AG09309 (cell line): ENCODE measurements at regions not wholly inside any gene's neighbourhood (a gene's known extent, or its start where the extent isn't known, plus 50 kb on each side); places are given as distances from the start of the nearest gene placed in this dataset.

ENCODE experiments used
- DNase-seq: peaks from one replicate; pipeline ENCODE4 v3.0.0-alpha.2; 2010; ENCODE audit warnings: low read depth
- H3K4me3 ChIP-seq: 2 replicates; pipeline ENCODE4 v1.5.1; 2011; ENCODE audit warnings: mild to moderate bottlenecking, low read depth, low read length, moderate library complexity; ENCODE audit not compliant: control insufficient read depth
- TF ChIP-seq, protein P1 (sequence below): IDR thresholded peaks from 2 replicates; pipeline ENCODE4 v1.5.1; 2011; ENCODE audit warnings: mild to moderate bottlenecking, low read depth, low read length, inconsistent platforms; ENCODE audit not compliant: insufficient read depth, control insufficient read depth; ENCODE audit errors: missing control alignments

GRCh38 chr18:22045221-22045918 is 124.0 kb upstream of the GATA6 start:
- DNase-seq: no peak
- TF ChIP-seq, protein P1, sequence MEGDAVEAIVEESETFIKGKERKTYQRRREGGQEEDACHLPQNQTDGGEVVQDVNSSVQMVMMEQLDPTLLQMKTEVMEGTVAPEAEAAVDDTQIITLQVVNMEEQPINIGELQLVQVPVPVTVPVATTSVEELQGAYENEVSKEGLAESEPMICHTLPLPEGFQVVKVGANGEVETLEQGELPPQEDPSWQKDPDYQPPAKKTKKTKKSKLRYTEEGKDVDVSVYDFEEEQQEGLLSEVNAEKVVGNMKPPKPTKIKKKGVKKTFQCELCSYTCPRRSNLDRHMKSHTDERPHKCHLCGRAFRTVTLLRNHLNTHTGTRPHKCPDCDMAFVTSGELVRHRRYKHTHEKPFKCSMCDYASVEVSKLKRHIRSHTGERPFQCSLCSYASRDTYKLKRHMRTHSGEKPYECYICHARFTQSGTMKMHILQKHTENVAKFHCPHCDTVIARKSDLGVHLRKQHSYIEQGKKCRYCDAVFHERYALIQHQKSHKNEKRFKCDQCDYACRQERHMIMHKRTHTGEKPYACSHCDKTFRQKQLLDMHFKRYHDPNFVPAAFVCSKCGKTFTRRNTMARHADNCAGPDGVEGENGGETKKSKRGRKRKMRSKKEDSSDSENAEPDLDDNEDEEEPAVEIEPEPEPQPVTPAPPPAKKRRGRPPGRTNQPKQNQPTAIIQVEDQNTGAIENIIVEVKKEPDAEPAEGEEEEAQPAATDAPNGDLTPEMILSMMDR: no peak
- no peak overlapping the region for H3K4me3 ChIP-seq

DNA sequence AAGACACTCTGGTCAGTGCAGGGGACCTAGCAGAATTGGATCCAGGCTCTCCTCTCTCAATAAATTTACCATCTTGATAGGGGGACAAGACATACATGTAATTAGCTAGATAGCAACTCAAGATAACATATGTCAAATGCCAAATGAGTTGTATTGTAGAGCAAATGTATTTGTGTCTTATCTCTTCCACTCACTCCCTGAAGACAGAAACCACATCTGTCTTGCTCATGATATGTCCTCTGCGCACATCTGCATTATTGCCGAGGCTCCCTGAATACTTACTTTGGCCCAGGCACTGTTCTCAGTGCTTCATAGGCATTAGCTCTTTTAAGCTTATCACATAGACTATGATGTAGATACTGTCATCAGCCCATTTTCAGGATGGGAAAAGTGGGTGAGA is 122.9 kb upstream of the GATA6 start:
- TF ChIP-seq, protein P1: no peak
- H3K4me3 ChIP-seq: no peak overlapping the region

DNA sequence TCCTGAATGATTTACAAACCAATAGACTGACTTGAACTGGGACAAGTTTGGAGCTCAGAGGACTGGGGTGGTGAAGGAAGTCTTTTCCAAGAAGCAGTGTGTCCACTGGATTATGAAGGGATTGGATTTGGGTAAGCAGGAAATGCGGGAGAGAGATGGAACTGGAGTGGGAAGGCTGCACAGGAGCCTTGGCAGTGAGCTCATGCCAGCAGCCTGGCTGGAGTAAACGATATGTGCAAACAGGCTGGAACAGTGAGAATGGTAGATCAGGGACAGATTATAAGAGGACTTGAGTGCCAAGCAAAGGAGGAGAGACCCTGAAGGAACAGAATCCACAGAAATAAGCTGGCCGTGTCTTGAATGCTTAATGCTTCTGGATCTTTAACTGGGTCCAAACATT is 121.9 kb upstream of the GATA6 start:
- TF ChIP-seq, protein P1: no peak
- H3K4me3 ChIP-seq: no peak overlapping the region
- no peak for DNase-seq

More for the DNA sequence above, 122.9 kb upstream of the GATA6 start:
- no peak for DNase-seq

DNA sequence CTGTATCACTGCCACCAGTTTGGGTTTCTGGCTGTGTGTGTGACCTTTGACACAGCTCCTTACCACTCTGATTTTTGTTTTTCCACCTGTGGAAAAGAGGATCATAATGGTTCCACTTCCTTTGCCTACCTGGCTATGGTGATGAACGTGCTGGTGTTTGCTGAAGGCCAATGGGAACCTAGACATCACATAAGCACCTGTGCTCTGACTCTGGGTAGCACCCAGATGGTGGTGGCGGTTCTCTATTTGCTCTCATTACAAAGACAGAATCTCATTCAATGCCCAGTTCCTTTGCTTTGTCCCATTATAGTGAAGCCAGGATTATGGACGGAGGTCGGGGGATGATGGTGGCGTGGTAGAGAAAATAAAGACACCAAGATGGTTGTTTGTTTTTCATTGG is 121.2 kb upstream of the GATA6 start:
- DNase-seq: no peak
- TF ChIP-seq, protein P1: no peak
- H3K4me3 ChIP-seq: no peak overlapping the region

DNA sequence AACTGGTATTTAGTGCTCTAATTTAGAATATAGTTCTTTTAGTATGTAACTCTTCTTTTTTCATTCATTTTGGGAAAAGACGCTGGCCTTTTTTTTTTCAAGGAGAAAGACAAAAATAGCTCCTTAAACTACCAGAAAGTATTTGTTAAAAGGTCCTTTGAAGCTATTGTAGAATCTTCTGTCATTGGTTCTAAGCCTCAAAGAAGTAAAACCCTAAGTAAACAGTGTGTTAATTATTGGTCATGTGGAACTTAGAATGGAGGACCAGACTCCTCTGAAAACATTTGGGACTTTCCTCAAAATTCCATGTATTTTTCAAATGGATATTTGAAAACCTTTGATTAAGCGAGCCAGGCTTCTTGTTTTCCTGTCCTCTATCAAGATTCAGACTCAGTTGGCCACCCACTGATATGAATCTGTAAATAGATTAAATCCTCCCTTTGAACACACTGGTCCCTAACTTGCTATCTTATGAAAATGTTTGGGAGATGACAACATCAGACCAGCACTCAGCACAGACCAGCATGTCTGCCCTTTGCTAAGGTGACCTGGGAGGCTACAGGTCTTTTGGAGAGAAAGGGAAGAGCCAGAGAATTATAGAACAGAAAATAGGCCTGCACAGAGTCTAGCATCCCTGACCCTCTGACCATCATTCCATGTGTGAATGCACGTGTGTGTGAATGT is 120.3 kb upstream of the GATA6 start:
- no peak for DNase-seq
- TF ChIP-seq, protein P1: no peak
- H3K4me3 ChIP-seq: no peak overlapping the region

GRCh38 chr18:22052405-22053105 is 116.8 kb upstream of the GATA6 start:
- DNase-seq: no peak
- TF ChIP-seq, protein P1: no peak
- no peak overlapping the region for H3K4me3 ChIP-seq
